ENCODE measurements at regions not wholly inside any gene's neighbourhood (a gene's known extent, or its start where the extent isn't known, plus 50 kb on each side); places are given as distances from the start of the nearest gene placed in this dataset.
A peak's percentile ranks its signal among the peaks of the same experiment; 100 is the strongest.
"Not testable (repeated sequence)": the region's sequence is repeated elsewhere in the genome, so short reads cannot be mapped to it uniquely, and the experiment has no call there.

DNA sequence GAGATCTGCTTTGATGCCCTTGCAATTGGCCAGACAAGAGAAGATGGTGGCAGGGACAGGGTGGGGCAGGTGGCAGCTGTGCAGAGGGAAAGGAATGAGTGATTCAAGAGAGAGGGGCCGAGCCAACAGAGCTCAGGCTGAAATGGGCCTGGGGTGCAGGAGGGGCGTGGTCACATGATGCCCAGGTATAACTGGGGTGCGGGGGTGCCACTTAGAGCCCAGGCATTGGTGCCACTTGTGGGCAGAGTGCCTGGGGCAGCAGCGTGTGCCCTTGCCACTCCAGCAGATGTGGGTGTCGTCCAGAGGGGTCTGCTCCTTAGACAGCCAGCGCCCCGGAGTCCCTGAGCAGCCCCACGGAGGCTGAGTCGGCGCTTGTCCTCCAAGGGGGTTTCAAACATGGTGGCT is 88.7 kb downstream of the PLXNA1 start:
- no peak for DNase-seq

DNA sequence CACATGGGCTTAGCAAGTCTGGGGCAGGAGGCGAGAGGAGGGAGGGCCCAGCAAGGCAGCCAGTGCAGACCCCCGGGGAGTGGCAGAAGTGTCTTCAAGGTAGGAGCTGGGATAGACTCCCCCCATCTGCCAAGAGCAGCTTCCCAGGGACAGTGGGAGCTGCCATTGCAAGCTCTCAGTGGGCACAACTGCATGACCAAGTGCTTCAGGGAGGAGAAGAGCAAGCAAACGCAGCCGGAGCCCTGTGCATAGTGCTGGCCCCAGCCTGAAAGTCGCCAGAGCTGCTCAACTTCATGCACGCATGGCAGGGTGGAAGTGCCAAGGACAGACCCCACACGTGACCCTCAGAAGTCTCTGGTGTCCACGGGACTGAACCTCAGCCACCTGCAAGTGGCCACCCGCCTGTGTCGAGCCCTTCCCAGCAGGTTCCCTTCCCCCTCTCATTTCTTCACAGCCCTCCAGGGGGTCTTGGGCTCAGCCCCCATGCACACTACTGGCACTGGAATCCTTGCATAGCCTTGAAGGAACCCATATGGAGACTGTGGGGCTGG is 89.4 kb downstream of the PLXNA1 start:
- no peak for DNase-seq

DNA sequence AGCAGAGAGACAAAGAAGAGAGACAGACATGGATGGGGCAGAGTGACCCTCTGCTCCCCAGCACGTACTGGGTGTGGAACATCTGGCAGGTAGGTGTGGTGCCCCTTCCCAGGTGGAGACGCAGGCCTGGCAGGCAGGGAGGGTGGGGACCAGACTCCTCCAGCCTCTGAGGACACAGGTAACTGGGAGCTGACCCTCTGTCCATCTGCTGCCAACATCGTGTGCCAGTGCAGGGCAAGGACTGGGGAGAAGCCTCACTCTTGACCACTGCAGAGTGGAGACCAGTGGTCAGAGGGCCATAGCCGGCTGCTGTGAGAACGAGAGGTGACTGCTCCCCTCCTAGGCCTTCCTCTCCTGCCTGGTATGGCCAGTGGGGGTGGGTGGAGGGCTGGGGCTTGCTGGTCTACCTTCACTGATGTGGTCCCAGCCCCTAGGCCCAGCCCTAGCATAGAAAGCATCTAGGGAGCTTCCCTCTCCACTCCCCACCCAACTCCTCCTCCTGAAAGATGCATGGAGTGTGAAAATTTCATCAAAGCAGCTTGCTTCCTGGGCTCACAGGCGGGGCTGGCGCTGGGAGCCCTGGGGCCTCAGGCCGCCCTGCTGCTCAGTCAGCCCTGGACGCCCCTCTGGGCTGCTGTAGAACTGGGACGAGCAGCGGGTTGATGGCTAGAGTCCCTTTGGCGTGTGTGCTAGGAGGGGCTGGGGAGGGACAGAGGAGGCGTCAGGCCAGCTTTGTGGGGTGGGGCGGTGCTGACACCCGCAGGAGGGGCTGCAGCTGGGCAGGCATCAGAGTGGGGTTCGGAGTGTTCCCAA is 90.3 kb downstream of the PLXNA1 start:
- DNase-seq = peak in 1 of 3 donors; percentile 44

DNA sequence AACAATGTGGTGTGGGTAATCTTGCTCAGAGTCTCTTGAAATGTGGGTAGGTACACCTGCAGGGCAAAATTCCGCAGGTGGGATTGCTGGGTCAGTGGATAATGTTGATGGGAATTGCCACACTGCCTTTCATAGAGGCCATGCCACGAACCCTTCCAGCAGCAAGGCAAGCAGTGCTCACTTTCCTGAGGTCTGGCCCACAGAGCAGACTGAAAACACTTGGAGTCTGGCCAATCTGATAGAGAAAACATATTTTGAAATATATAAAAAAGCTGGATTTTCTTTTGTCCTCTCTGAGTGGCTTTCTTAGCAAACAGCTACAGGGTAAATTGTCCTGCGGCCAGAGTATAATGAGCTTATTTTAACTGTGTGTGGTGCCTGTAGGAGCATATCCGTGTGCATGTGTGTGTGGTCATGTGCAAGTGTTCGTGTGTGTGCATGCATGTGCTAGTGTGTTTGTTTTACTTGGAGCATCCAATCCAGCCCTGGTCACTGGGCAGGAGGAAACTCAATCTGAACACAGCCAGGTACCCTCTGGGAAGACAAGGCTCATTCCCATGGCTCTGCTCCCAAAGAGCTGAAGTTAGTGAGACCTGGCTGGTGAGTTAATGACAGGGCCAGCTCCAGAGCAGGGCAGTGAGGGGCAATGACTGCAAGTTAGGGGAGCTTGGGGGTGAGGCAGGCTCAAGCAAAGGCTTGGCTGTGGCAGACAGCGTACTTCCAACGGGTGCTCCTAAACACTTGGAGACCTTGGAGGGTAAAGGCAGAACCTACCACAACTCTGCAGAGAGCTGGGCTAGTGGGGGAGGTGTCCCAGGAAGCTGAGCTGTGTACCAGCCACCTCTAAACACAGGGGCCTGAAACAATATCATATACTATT is 91.3 kb downstream of the PLXNA1 start:
- DNase-seq = peak in 1 of 3 donors; percentile 61

DNA sequence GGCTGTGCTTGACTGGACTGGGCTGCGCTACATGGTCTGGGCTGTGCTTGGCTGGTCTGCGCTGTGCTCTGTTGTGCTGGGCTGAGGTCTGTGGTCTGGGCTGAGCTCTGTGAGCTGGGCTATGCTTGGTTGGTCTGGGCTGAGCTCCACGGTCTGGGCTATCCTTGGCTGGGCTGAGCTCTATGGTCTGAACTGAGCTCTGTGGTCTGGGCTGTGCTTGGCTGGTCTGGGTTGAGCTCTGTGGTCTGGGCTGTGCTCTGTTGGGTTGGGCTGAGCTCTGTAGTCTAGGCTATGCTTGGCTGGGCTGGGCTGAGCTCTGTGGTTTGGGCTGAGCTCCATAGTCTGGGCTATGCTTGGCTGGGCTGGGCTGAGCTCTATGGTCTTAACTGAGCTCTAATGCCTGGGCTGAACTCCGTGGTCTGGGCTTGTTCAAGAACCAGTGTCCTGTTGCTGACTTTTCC is 92.0 kb downstream of the PLXNA1 start:
- peak; percentile 70 to 82 (median 73) for DNase-seq

DNA sequence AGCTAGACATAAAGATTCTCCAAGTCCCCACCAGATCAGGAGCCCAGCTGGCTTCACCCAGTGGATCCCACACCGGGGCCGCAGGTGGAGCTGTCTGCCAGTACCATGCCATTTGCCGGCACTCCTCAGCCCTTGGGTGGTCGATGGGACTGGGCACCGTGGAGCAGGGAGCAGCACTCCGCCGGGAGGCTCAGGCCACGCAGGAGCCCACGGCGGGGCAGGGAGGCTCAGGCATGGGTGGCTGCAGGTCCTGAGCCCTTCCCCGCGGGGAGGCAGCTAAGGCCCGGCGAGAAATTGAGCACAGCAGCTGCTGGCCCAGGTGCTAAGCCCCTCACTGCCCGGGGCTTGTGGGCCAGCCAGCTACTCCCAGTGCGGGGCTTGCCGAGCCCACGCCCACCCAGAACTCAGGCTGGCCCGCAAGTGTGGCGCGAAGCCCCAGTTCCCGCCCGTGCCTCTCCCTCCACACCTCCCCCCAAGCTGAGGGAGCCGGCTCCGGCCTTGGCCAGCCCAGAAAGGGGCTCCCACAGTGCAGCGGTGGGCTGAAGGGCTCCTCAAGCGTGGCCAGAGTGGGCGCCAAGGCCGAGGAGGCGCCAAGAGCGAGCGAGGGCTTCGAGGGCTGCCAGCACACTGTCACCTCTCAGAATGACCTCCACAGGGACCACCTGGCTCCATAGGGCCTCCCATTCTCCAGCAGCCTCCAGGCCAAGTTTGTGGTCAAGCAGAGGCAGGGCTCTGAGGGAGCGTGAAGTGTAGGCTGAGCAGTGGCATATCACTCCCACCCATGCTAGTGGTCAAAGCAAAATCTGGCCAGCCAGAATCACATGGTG is 93.5 kb downstream of the PLXNA1 start:
- not testable (repeated sequence) for DNase-seq

DNA sequence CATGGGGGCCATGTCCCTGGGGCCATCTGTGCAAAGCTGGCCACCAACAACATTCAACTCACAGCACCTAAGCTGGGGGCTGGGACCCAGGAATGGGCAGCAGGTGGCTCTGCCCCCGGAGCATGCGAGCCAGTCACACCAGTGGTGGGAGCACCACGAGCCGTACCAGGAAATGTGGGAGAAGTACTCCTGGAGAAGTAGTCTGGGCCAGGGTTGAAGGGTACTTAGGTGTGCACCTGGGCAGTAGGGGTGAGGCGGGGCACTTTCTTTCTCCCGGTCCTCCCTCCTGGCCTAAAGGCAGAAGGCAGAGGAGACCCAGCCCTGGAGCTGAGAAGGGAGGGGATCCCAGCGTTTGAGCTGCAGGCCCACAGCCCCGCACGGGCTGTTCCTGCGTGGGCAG is 94.2 kb downstream of the PLXNA1 start:
- DNase-seq = no peak

DNA sequence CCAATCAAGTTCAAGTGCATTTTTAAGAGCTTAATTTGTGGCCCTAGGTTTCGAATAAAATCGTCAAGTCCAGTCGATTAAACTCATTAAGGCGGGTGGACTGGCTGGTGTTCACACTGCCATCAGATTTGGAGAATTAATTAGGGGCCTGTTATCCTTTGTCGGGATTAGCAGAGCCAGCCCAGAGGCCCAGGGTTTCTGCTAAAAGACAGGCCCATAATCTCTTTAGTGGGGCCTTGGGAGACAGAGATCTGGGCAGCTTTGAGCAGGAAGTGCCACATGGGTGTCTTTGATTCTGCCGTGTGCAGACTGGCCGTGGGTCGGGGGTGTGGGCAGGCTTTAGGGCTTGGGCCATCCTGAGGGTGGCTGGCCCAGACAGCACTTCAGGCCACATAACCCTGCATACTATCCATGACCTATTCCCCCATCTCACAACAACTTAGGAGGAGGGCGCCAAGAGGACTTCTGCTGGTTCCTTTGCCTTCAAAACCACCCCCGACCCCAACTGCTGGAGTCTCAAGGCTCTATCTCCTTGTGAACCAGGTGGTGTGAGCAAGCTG is 94.7 kb downstream of the PLXNA1 start:
- no peak for DNase-seq

DNA sequence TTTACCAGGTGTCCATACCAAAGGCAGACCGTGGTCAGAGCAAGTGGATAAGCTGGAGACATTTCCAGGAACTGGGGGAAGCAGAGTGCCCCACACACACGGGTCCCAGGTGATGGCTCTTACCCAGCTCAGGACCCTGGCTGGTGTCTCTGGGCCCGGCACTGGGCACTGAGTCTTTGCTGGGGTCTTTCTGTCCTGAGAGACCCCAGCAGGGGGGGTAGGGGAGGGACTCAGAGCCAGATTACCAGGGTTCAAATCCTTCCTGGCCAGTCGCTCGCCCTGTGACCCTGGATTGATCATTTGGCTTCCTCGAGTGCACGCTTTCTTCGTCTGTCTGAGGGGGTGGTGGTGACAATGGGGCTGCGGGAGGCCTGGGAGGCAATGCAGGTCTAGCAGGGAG is 95.7 kb downstream of the PLXNA1 start:
- DNase-seq = no peak

DNA sequence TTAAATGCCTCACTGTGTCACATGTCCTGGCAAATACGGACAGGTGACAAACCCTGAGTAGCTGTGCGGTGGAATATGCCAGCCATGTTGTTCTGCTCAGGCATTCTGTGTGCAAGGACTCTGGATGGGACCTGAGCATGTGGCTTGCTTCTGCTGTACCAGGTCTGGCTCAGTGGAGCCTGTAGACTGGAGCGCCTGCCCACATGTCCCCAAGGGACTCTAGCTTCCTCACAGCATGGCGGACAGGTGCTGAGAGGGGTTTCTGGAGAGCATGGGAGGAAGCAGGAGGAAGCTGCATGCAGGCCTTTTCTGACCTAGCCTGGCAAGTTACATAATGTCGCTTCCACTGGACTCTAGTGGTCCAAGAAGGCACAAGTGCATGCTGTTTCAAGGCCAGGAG is 96.3 kb downstream of the PLXNA1 start:
- DNase-seq = no peak

DNA sequence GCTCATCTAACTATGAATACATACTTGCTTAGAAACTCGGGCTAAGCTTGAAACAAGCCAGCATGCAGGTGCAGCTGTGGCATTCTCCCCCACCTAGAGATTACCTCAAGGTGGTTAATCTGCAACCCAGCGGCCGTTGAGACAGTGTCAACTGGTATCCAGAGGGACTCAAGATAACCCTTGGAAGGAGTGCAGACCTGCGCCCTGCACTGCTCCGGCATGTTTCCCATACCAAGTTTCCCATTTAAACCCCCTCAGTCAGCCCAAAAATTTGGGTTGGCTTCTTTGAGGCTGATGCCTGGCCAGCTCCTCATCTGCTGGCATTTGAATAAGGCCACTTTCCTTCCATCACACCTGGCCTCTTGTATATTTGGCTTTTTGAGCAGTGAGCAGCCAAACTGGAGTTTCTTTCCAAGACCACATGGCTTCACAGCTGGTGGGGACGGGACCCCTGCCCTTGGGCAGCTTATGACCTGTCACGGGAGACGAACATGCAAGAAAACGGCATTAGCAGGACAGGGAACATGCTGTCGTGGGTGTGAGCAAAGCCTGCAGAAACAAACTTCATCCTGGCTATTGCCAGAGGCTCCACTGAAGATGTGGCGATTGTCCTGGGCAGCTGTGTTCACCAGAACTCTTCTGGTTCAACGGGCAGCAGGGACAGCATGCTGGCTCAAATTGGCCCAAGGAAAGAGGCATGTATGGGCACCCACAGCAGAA is 98.2 kb downstream of the PLXNA1 start:
- no peak for DNase-seq

DNA sequence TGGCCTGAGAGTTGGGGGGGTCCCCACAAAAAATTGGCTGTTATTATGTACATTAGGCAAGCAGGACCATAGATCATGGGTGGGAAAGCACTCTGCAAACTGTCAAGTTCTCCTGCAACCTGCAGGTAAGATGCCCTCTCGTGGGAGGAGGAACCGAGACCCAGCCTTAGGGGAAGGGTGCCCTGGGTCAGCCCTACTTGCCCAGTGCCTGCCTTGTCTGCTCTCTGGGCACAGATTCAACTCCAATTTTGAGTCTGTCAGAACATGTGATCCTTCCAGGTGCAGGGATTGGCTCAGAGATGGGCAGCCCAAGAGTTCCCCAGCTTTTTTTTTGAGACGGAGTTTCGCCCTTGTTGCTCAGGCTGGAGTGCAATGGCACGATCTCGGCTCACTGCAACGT is 99.2 kb downstream of the PLXNA1 start:
- DNase-seq = no peak

DNA sequence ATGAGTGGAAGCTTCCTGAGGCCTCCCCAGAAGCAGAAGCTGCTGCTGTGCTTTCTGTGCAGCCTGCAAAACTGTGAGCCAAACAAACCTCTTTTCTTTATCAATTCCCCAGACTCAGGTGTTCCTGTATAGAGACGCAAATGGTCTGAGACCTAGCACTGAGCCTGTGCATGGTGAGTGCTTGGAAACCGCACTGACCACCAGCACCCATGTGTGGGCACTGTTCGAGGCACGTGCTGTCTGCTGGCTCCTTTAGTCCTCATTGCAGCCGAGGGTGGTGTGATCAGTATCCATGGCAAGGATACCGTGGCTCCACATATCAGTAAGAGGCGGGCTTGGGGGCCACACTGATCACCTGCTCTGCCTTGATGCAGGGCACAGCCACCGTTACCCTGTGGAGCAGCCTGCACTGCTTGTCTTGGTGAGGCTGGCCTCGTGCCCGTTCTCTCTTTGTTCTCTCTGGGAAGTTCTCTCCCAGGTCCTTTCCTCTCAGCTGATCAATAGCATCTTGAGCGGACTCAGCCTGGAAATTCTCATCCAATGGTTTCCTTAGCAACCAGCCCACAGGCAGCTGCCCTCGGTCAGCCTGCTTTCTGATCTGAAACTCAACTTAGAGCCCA is 101.0 kb downstream of the PLXNA1 start:
- no peak for DNase-seq

DNA sequence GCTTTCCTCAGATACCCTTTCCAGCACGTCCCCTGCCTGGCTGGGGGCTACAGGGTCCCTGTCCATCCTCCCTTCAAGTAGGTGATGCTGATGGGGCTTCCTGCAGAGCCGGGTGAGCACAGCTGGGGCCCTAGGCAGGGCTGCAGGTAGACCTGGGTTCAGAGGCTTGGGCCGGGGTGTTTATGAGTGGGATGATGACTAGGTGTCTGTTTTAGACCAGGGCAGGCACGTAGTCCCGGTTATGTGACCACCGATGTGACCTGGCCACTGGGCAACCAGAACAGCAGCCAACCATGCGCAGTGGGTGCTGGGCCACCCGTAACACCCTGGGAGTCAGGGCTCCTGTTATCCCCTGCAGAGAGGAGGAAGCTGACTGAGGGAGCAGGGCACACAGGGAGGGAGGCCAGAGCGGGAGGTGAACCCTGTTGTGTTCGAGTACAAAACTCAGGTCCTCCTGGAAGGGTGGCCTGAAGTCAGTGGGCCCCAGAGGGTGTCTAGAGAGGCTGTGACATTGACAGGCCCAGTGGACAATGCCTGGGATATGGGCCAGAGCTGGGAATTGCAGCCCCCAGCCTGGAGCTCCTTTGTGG is 101.6 kb downstream of the PLXNA1 start:
- DNase-seq = no peak

DNA sequence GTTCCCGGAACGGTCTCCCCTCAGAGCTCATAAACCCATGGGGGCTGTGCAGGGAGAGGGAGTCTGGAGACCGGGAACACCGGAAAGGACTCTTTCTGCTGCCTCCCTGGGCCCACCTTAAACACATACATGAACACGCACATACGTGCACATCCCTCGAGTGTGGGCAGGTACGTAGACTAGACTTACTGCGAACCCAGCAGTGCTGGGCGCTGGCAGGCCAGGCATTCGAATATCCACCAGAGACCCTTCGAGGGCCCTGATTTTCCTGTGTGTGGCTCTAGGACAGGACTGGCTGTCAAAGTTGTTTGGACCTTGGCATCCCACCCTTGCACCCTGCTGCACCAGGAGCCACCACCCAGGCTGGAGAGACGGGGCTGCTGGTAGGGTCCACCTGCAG is 102.7 kb downstream of the PLXNA1 start:
- DNase-seq = no peak

DNA sequence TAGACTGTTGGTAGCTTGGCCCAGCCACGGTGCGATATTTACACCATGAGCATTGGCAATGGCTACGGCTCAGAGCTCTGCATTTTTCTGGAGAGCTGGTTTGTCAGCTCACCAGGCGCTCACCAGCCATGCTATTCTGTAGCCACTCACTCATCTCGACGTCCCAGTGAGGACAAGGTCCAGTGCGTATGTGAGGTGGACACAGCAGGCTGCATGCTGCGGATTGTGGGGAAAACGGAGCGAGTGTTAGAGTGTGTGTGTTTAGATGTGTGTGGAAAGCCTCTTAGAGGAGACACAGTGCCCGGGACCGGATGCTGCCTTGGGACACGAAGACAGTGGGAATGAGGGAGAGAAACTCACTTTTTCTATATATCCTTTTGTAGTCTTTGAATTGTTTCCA is 103.7 kb downstream of the PLXNA1 start:
- not testable (repeated sequence) for DNase-seq

DNA sequence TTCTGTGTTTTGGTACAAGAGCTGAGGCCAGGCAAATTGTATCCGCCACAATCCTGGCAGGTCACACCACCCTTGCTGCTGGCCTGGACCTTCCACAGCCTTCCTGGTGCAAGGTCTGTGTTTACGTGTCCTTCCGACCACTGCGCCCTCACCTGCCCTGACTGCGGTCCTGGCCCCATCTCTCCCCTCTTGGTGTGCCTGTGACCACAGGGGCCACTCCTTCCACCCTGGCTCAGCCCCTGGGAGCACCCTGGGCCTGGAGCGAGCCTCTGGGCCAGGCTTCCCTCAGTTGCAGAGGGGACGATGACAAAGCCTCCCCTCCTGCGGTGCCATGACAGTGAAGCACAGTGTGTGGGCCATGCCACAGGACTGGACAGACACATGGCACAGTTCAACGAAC is 104.5 kb downstream of the PLXNA1 start:
- no peak for DNase-seq

DNA sequence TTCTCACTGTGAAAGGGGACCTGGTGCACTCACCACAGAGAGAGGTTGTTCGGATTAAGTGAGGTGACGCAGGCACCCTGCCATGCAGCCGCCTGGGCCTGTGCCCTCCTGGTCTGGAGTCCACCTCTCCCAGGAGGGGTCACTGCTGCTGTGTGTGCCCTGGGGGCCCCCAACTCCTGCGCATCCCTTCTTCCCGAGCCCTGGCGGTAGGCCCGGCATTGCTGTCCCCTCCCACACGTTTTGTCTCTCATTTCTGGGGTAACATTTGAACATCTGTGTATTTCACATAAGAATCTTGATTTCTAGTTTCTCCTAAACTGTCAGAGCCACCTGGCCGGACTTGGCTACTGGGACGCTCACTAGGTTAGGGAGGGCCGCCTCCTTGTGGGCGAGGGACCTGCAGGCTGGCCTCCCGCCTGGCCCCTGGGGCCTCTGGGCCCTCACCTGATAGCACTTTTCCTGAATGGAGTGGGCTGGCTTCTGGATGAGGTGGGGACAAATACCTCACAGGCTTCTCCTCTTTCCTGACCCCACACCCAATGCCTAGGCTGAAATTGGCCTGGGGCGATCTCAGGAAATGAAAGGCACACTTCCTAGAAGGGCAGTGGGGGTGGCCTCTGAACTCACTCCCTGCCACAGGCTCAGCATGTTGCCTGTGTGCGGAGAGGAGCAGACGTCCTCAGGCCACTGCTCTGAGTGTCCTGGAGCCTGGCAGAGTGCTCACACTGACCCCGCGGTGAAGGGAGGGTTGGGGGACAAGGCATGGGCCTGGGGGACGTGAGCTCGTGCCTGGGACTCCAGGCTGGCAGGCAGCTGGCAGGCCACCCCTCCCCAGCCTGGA is 104.2 kb upstream of the PRR23E start:
- peak in 1 of 3 donors; percentile 60 for DNase-seq

All from muscle of back (tissue), 3 donors.